ENCODE measurements at regions not wholly inside any gene's neighbourhood (a gene's known extent, or its start where the extent isn't known, plus 50 kb on each side); places are given as distances from the start of the nearest gene placed in this dataset.

GRCh38 chr9:73839471-73839870 is 657.7 kb upstream of the RORB start:
- H3K9me3 ChIP-seq (ENCODE audit: control insufficient read depth, insufficient read depth, low read length): peaks cover 3% of the 10 kb centered on the region
- no peaks in the 10 kb centered on the region for H3K36me3 ChIP-seq (ENCODE audit: control insufficient read depth, insufficient read depth, low read length)
- intact Hi-C loops (cut with micrococcal nuclease) (no loop called here), dilution Hi-C loops (cut with HindIII; ENCODE audit: low sequenced_read_pairs, unreplicated experiment) (no loop called here), in situ Hi-C loops (cut with MboI; ENCODE audit: low sequenced_read_pairs) (no loop called here)
- CTCF ChIA-PET: no interaction called here
- TF ChIP-seq FOS (IDR thresholded peaks at IDR 0.05; ENCODE audit: low read depth, low read length) (no peak), CHD1 (IDR thresholded peaks at IDR 0.05; ENCODE audit: low read depth, low read length) (no peak), MXI1 (IDR thresholded peaks at IDR 0.05; ENCODE audit: borderline replicate concordance, low read depth, low read length) (no peak), MAZ (IDR thresholded peaks at IDR 0.05; ENCODE audit: borderline replicate concordance, low read depth, low read length) (no peak), BHLHE40 (IDR thresholded peaks at IDR 0.05; ENCODE audit: low read depth, low read length) (no peak), RCOR1 (IDR thresholded peaks at IDR 0.05; ENCODE audit: insufficient replicate concordance, low read length) (no peak), RFX5 (IDR thresholded peaks at IDR 0.05; ENCODE audit: low read depth, low read length) (no peak), SMC3 (IDR thresholded peaks at IDR 0.05; ENCODE audit: low read depth, low read length) (no peak), MAFK (IDR thresholded peaks at IDR 0.05; ENCODE audit: low read depth, low read length) (no peak), USF2 (IDR thresholded peaks at IDR 0.05; ENCODE audit: low read depth, low read length) (no peak)
- H3K18ac ChIP-seq (ENCODE audit: low read depth, low read length): no peak overlapping the region
- no peak overlapping the region for H2BK15ac ChIP-seq (ENCODE audit: low read depth, low read length)
- no CpG with 5 or more reads among the region's 2 CpGs for WGBS, 2 experiments (ENCODE audit: extremely low coverage in 2 of 2, insufficient read length in 1 of 2)
- no peaks in the 10 kb centered on the region for H3K27me3 ChIP-seq (ENCODE audit: control insufficient read depth, insufficient read depth, low read length)
- no peak overlapping the region for H2AK9ac ChIP-seq (replicated peaks; ENCODE audit: low read depth, low read length, poor library complexity)
- no peak overlapping the region for H2BK120ac ChIP-seq (ENCODE audit: low read depth, low read length)
- no peaks in the 10 kb centered on the region for H3K79me1 ChIP-seq (ENCODE audit: low read depth in 1 of 2, low read length in 2 of 2)
- H3K4me3 ChIP-seq (ENCODE audit: insufficient read depth, low read depth, low read length): no peak overlapping the region
- DNase-seq: no peak
- H2BK5ac ChIP-seq (ENCODE audit: low read depth, low read length, poor library complexity, severe bottlenecking): no peak overlapping the region
- H2AFZ ChIP-seq (replicated peaks; ENCODE audit: low read length, poor library complexity): no peak overlapping the region
- no peaks in the 10 kb centered on the region for H3K4me1 ChIP-seq (ENCODE audit: control insufficient read depth, insufficient read depth, low read length)
- no peak overlapping the region for H3K56ac ChIP-seq (ENCODE audit: extremely low read depth, insufficient read depth, low read length)
- no peak overlapping the region for H4K91ac ChIP-seq (ENCODE audit: insufficient read depth, low read depth, low read length)
- no peak overlapping the region for H3K4ac ChIP-seq (ENCODE audit: low read depth, low read length)
- H2BK20ac ChIP-seq (ENCODE audit: low read depth, low read length): no peak overlapping the region
- no peak overlapping the region for H3K4me2 ChIP-seq (ENCODE audit: low read depth, low read length)
- no TSS peak for BruUV-seq (replicated peaks)
- H3K27ac ChIP-seq (ENCODE audit: insufficient read depth, low read length): no peak overlapping the region
- POLR2A ChIA-PET (ENCODE audit: unreplicated experiment): no interaction called here
- H3K14ac ChIP-seq (replicated peaks; ENCODE audit: low read depth, low read length): no peak overlapping the region
- H4K8ac ChIP-seq (ENCODE audit: low read depth in 2 of 2, low read length in 2 of 2): no peak overlapping the region
- no peak overlapping the region for H4K5ac ChIP-seq (ENCODE audit: low read depth, low read length)
- no peak overlapping the region for H3K23ac ChIP-seq (ENCODE audit: low read depth, low read length)
- no peaks in the 10 kb centered on the region for H3K9me1 ChIP-seq (ENCODE audit: insufficient read depth, low read length)
- H4K20me1 ChIP-seq (ENCODE audit: insufficient read depth, low read length): no peaks in the 10 kb centered on the region
- no peak overlapping the region for H3K9ac ChIP-seq (ENCODE audit: low read depth, low read length)
- no peak for ATAC-seq (ENCODE audit: low read depth)
- H2AK5ac ChIP-seq (ENCODE audit: low read depth, low read length): no peak overlapping the region

Data from IMR-90 (cell line).